Suprapubic skin (tissue), 3 donors: ENCODE measurements at regions not wholly inside any gene's neighbourhood (a gene's known extent, or its start where the extent isn't known, plus 50 kb on each side); places are given as distances from the start of the nearest gene placed in this dataset.

ENCODE experiments used
- CTCF ChIP-seq, 2 donors: fragments of 200-600 bp in 1 of 2; fragments of 450-650 bp in 1 of 2; sonication (generic) in 1 of 2; IDR thresholded peaks; one replicate each; pipeline ENCODE4 v1.5.1; 2016 to 2019; ENCODE audit warnings: antibody characterized with exemption in 2 of 2, mild to moderate bottlenecking in 1 of 2, moderate library complexity in 1 of 2
- POLR2A ChIP-seq, 2 donors: fragments of 450-650 bp; IDR thresholded peaks; one replicate each; pipeline ENCODE4 v1.6.1; 2017; ENCODE audit warnings: antibody characterized with exemption in 2 of 2, mild to moderate bottlenecking in 2 of 2, moderate library complexity in 2 of 2

- TF ChIP-seq CTCF (IDR thresholded peaks at IDR 0.05) (no peak), POLR2A (IDR thresholded peaks at IDR 0.05) (no peak)
Observed at GRCh38 chr1:87274851-87275250, 53.8 kb upstream of the LMO4 start.
